Liver (tissue), 3 donors: ENCODE measurements at regions not wholly inside any gene's neighbourhood (a gene's known extent, or its start where the extent isn't known, plus 50 kb on each side); places are given as distances from the start of the nearest gene placed in this dataset.

ENCODE experiments used
- JUND ChIP-seq, 2 donors: IDR thresholded peaks; 2 replicates each; pipeline ENCODE4 v1.6.1; 2016; ENCODE audit warnings: antibody characterized with exemption in 2 of 2
- SP1 ChIP-seq: IDR thresholded peaks from 2 replicates; pipeline ENCODE4 v1.6.1; 2018; ENCODE audit warnings: antibody characterized with exemption, mild to moderate bottlenecking
- TAF1 ChIP-seq: conservative IDR thresholded peaks from 2 replicates; pipeline ENCODE4 v1.6.1; 2016; ENCODE audit warnings: antibody characterized with exemption, mild to moderate bottlenecking
- TF ChIP-seq, protein P1 (sequence below): fragments of 150-350 bp; IDR thresholded peaks from 2 replicates; pipeline ENCODE4 v1.5.1; 2017; ENCODE audit warnings: improper control_type of control experiment, low read depth, low read length; ENCODE audit not compliant: missing input control
- TF ChIP-seq, protein P2 (sequence below): IDR thresholded peaks from 2 replicates; pipeline ENCODE4 v1.6.1; 2016; ENCODE audit warnings: antibody characterized with exemption
- donor health status: healthy.
- donor health status: healthy.

DNA sequence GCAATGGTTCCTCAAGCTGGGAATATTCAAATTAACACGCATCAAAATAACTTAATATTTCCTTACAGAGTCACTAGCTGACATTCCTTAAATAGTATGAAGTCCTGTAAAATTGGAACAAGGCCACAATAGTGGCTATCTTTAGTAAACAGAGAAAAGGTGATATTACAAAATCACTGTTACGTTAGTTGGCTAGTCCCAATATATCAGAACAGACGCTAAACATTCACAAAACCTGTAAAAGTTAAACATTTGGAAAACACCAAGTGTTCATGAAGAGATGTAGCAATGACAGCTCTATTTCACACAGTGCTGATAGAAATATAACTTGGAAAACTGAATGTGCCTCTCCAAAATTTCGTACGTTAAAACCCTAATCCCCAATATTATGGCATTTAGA lies 61.0 kb upstream of the FAM47C start:
- TF ChIP-seq, protein P1, sequence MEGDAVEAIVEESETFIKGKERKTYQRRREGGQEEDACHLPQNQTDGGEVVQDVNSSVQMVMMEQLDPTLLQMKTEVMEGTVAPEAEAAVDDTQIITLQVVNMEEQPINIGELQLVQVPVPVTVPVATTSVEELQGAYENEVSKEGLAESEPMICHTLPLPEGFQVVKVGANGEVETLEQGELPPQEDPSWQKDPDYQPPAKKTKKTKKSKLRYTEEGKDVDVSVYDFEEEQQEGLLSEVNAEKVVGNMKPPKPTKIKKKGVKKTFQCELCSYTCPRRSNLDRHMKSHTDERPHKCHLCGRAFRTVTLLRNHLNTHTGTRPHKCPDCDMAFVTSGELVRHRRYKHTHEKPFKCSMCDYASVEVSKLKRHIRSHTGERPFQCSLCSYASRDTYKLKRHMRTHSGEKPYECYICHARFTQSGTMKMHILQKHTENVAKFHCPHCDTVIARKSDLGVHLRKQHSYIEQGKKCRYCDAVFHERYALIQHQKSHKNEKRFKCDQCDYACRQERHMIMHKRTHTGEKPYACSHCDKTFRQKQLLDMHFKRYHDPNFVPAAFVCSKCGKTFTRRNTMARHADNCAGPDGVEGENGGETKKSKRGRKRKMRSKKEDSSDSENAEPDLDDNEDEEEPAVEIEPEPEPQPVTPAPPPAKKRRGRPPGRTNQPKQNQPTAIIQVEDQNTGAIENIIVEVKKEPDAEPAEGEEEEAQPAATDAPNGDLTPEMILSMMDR, result no peak
- TF ChIP-seq, protein P2, sequence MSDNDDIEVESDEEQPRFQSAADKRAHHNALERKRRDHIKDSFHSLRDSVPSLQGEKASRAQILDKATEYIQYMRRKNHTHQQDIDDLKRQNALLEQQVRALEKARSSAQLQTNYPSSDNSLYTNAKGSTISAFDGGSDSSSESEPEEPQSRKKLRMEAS, result no peak
- TF ChIP-seq JUND (IDR thresholded peaks at IDR 0.05) (no peak), SP1 (peak; percentile 29), TAF1 (no peak)
